WTC11 (cell line): ENCODE measurements at regions not wholly inside any gene's neighbourhood (a gene's known extent, or its start where the extent isn't known, plus 50 kb on each side); places are given as distances from the start of the nearest gene placed in this dataset.

Experiments
- ATAC-seq: fragments of 200-7000 bp; cut with Tn5 transposase; 2 replicates; pipeline ENCODE4 v1.10.0; 2021; ENCODE audit warnings: mild to moderate bottlenecking, moderate library complexity
- CTCF ChIA-PET: fragments of 300-600 bp; sonication (Branson Sonifier 250); formaldehyde crosslinking; loops from one replicate; lab custom pipeline; 2021; ENCODE audit warnings: antibody characterized with exemption; lab: Charles Lee
- POLR2A ChIA-PET: fragments of 350-600 bp; sonication (Branson Sonifier 250); formaldehyde crosslinking; loops from one replicate; lab custom pipeline; 2021; ENCODE audit warnings: antibody characterized with exemption; lab: Charles Lee
- DNase-seq: peaks from one replicate; pipeline ENCODE4 v3.0.0; 2021; ENCODE audit warnings: low spot score
- H3K27ac Mint-ChIP-seq: 2 replicates; pipeline ENCODE4 v1.8.0; 2021; ENCODE audit warnings: mixed read lengths
- H3K27me3 Mint-ChIP-seq: 2 replicates; pipeline ENCODE4 v1.8.0; 2021; ENCODE audit warnings: low read depth, mild to moderate bottlenecking, moderate library complexity, mixed read lengths
- H3K36me3 Mint-ChIP-seq: 2 replicates; pipeline ENCODE4 v1.8.0; 2021; ENCODE audit warnings: mixed read lengths
- H3K4me1 Mint-ChIP-seq: 2 replicates; pipeline ENCODE4 v1.8.0; 2022; ENCODE audit warnings: mixed read lengths
- H3K4me3 Mint-ChIP-seq: 2 replicates; pipeline ENCODE4 v1.8.0; 2021; ENCODE audit warnings: mild to moderate bottlenecking, moderate library complexity, mixed read lengths
- H3K9me3 Mint-ChIP-seq: 2 replicates; pipeline ENCODE4 v1.8.0; 2021; ENCODE audit warnings: mixed read lengths
- AFF4 ChIP-seq: sonication (generic); formaldehyde crosslinking; IDR thresholded peaks from 2 replicates; pipeline ENCODE4 v1.8.1; 2023; ENCODE audit warnings: mild to moderate bottlenecking, missing genetic modification reagents, borderline replicate concordance
- ATF2 ChIP-seq: sonication (generic); formaldehyde crosslinking; IDR thresholded peaks from 2 replicates; pipeline ENCODE4 v1.8.1; 2022; ENCODE audit warnings: low read depth, missing genetic modification reagents, borderline replicate concordance
- ATF6 ChIP-seq: sonication (generic); formaldehyde crosslinking; IDR thresholded peaks from 2 replicates; pipeline ENCODE4 v1.8.1; 2023; ENCODE audit warnings: mild to moderate bottlenecking, missing genetic modification reagents
- EMX1 ChIP-seq: fragments of 250-450 bp; sonication (Bioruptor Pico); IDR thresholded peaks from 2 replicates; pipeline ENCODE4 v1.8.0; 2021; ENCODE audit warnings: mild to moderate bottlenecking
- ERG ChIP-seq: fragments of 250-450 bp; sonication (Bioruptor Pico); IDR thresholded peaks from 2 replicates; pipeline ENCODE4 v1.8.0; 2021; ENCODE audit warnings: mild to moderate bottlenecking
- FOXP4 ChIP-seq: sonication (generic); formaldehyde crosslinking; IDR thresholded peaks from 2 replicates; pipeline ENCODE4 v1.8.0; 2022; ENCODE audit warnings: mild to moderate bottlenecking, missing genetic modification reagents
- GABPB1 ChIP-seq: sonication (generic); formaldehyde crosslinking; IDR thresholded peaks from 2 replicates; pipeline ENCODE4 v1.8.1; 2023; ENCODE audit warnings: mild to moderate bottlenecking, missing genetic modification reagents
- JUN ChIP-seq: sonication (generic); formaldehyde crosslinking; IDR thresholded peaks from 2 replicates; pipeline ENCODE4 v1.8.0; 2023; ENCODE audit warnings: mild to moderate bottlenecking, missing genetic modification reagents
- MAX ChIP-seq: sonication (generic); formaldehyde crosslinking; IDR thresholded peaks from 2 replicates; pipeline ENCODE4 v1.8.0; 2022; ENCODE audit warnings: mild to moderate bottlenecking, missing genetic modification reagents
- NFE2L1 ChIP-seq: sonication (generic); formaldehyde crosslinking; IDR thresholded peaks from 2 replicates; pipeline ENCODE4 v1.8.1; 2023; ENCODE audit warnings: missing genetic modification reagents
- OVOL2 ChIP-seq: fragments of 250-450 bp; sonication (Bioruptor Pico); IDR thresholded peaks from 2 replicates; pipeline ENCODE4 v1.9.0; 2021; ENCODE audit warnings: mild to moderate bottlenecking, borderline replicate concordance
- TCF7 ChIP-seq: sonication (generic); formaldehyde crosslinking; IDR thresholded peaks from 2 replicates; pipeline ENCODE4 v1.8.0; 2022; ENCODE audit warnings: mild to moderate bottlenecking, low read depth, missing genetic modification reagents, moderate library complexity
- ZMAT4 ChIP-seq: fragments of 250-450 bp; sonication (Bioruptor Pico); IDR thresholded peaks from 2 replicates; pipeline ENCODE4 v1.9.0; 2021; ENCODE audit warnings: mild to moderate bottlenecking
- ZNF317 ChIP-seq: sonication (generic); formaldehyde crosslinking; IDR thresholded peaks from 2 replicates; pipeline ENCODE4 v1.8.1; 2023; ENCODE audit warnings: low read depth, mild to moderate bottlenecking, moderate library complexity, missing genetic modification reagents, borderline replicate concordance
- ZNF532 ChIP-seq: fragments of 250-450 bp; sonication (Bioruptor Pico); IDR thresholded peaks from 2 replicates; pipeline ENCODE4 v1.9.0; 2021; ENCODE audit warnings: mild to moderate bottlenecking, borderline replicate concordance
- ZNF671 ChIP-seq: fragments of 250-450 bp; sonication (Bioruptor Pico); IDR thresholded peaks from 2 replicates; pipeline ENCODE4 v1.8.0; 2021; ENCODE audit warnings: mild to moderate bottlenecking

GRCh38 chr6:154567695-154568220 is 57.3 kb upstream of the CNKSR3 start:
- DNase-seq (no peak), ATAC-seq (no peak)
- ChIA-PET CTCF (interaction anchor here (1.2 kb wide), 1 partner anchor 107 kb away, joined by 3 read pairs; no protein-coding TSS in a partner anchor), POLR2A (no interaction called here)
- Mint-ChIP-seq H3K27me3 (no peaks in the 10 kb centered on the region), H3K9me3 (no peaks in the 10 kb centered on the region), H3K4me1 (no peaks in the 10 kb centered on the region), H3K27ac (no peak overlapping the region), H3K36me3 (no peaks in the 10 kb centered on the region), H3K4me3 (no peak overlapping the region)
- no peak for TF ChIP-seq ATF2 (CRISPR knock-in tag)
- no peak for TF ChIP-seq ERG
- no peak for TF ChIP-seq TCF7
- no peak for TF ChIP-seq ZNF317 (CRISPR knock-in tag)
- TF ChIP-seq NFE2L1: no peak
- TF ChIP-seq AFF4 (CRISPR knock-in tag): no peak
- no peak for TF ChIP-seq FOXP4 (CRISPR knock-in tag)
- no peak for TF ChIP-seq JUN
- TF ChIP-seq EMX1: no peak
- no peak for TF ChIP-seq ATF6 (CRISPR knock-in tag)
- no peak for TF ChIP-seq ZMAT4
- TF ChIP-seq ZNF671: no peak
- no peak for TF ChIP-seq GABPB1
- no peak for TF ChIP-seq MAX (CRISPR knock-in tag)
- TF ChIP-seq ZNF532 (CRISPR knock-in tag): no peak
- no peak for TF ChIP-seq OVOL2 (CRISPR knock-in tag)
